ENCODE measurements at regions not wholly inside any gene's neighbourhood (a gene's known extent, or its start where the extent isn't known, plus 50 kb on each side); places are given as distances from the start of the nearest gene placed in this dataset.

GRCh38 chr13:72315312-72315711 is 412.1 kb downstream of the MZT1 start:
- Histone ChIP-seq H3K9me2 (ENCODE audit: insufficient read depth, low read length) (no peaks in the 10 kb centered on the region), H3K79me2 (replicated peaks; ENCODE audit: insufficient read depth, low read length) (no peaks in the 10 kb centered on the region), H3K9me3 (ENCODE audit: low read length) (no peaks in the 10 kb centered on the region), H3K9ac (ENCODE audit: low read length) (no peak overlapping the region), H3K27me3 (ENCODE audit: insufficient read depth, low read depth, low read length) (no peaks in the 10 kb centered on the region), H3K4me3 (ENCODE audit: low read length) (no peak overlapping the region), H4K20me1 (ENCODE audit: insufficient read depth) (no peaks in the 10 kb centered on the region), H3K27ac (ENCODE audit: low read length) (no peak overlapping the region), H3K36me3 (ENCODE audit: insufficient read depth, low read length) (no peaks in the 10 kb centered on the region), H2AFZ (ENCODE audit: low read depth, low read length) (no peak overlapping the region), H3K4me2 (ENCODE audit: low read length) (no peak overlapping the region), H3F3A (ENCODE audit: insufficient read depth, low read length, poor library complexity, severe bottlenecking) (no peaks in the 10 kb centered on the region)
- no peak for TF ChIP-seq SMC3 (conservative IDR thresholded peaks at IDR 0.05; ENCODE audit: poor library complexity)
- TF ChIP-seq EZH2 (IDR thresholded peaks at IDR 0.05; ENCODE audit: borderline replicate concordance, insufficient read depth, low read length, poor library complexity, severe bottlenecking): no peak

- TF ChIP-seq REST (IDR thresholded peaks at IDR 0.05; ENCODE audit: borderline replicate concordance) (no peak), RAD21 (conservative IDR thresholded peaks at IDR 0.05) (no peak), POLR2AphosphoS5 (IDR thresholded peaks at IDR 0.05) (no peak), SMC3 (conservative IDR thresholded peaks at IDR 0.05; ENCODE audit: poor library complexity) (no peak), MXI1 (conservative IDR thresholded peaks at IDR 0.05; ENCODE audit: poor library complexity, severe bottlenecking) (no peak), EP300 (conservative IDR thresholded peaks at IDR 0.05; ENCODE audit: poor library complexity, severe bottlenecking) (no peak), TAF1 (IDR thresholded peaks at IDR 0.05; ENCODE audit: low read depth) (no peak), EZH2 (IDR thresholded peaks at IDR 0.05; ENCODE audit: borderline replicate concordance, insufficient read depth, low read length, poor library complexity, severe bottlenecking) (no peak)
- TF ChIP-seq, protein P1, sequence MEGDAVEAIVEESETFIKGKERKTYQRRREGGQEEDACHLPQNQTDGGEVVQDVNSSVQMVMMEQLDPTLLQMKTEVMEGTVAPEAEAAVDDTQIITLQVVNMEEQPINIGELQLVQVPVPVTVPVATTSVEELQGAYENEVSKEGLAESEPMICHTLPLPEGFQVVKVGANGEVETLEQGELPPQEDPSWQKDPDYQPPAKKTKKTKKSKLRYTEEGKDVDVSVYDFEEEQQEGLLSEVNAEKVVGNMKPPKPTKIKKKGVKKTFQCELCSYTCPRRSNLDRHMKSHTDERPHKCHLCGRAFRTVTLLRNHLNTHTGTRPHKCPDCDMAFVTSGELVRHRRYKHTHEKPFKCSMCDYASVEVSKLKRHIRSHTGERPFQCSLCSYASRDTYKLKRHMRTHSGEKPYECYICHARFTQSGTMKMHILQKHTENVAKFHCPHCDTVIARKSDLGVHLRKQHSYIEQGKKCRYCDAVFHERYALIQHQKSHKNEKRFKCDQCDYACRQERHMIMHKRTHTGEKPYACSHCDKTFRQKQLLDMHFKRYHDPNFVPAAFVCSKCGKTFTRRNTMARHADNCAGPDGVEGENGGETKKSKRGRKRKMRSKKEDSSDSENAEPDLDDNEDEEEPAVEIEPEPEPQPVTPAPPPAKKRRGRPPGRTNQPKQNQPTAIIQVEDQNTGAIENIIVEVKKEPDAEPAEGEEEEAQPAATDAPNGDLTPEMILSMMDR (IDR thresholded peaks at IDR 0.05; ENCODE audit: poor library complexity, severe bottlenecking): no peak
- no peaks in the 10 kb centered on the region for H3F3A ChIP-seq (ENCODE audit: insufficient read depth, low read length, poor library complexity, severe bottlenecking)
- no peak overlapping the region for H3K9ac ChIP-seq (ENCODE audit: low read length)
- H4K20me1 ChIP-seq (ENCODE audit: insufficient read depth): no peaks in the 10 kb centered on the region
- no peaks in the 10 kb centered on the region for H3K36me3 ChIP-seq (ENCODE audit: insufficient read depth, low read length)
- H3K4me2 ChIP-seq (ENCODE audit: low read length): no peak overlapping the region
- no peak overlapping the region for H3K27ac ChIP-seq (ENCODE audit: low read length)
- no peaks in the 10 kb centered on the region for H3K27me3 ChIP-seq (ENCODE audit: insufficient read depth, low read depth, low read length)
- no peaks in the 10 kb centered on the region for H3K9me3 ChIP-seq (ENCODE audit: low read length)
- no peak overlapping the region for H3K4me3 ChIP-seq (ENCODE audit: low read length)
- H2AFZ ChIP-seq (ENCODE audit: low read depth, low read length): no peak overlapping the region
- no peaks in the 10 kb centered on the region for H3K9me2 ChIP-seq (ENCODE audit: insufficient read depth, low read length)
- no peaks in the 10 kb centered on the region for H3K79me2 ChIP-seq (replicated peaks; ENCODE audit: insufficient read depth, low read length)
These were observed 413.2 kb downstream of the MZT1 start for GRCh38 chr13:72314210-72314609.

DNA sequence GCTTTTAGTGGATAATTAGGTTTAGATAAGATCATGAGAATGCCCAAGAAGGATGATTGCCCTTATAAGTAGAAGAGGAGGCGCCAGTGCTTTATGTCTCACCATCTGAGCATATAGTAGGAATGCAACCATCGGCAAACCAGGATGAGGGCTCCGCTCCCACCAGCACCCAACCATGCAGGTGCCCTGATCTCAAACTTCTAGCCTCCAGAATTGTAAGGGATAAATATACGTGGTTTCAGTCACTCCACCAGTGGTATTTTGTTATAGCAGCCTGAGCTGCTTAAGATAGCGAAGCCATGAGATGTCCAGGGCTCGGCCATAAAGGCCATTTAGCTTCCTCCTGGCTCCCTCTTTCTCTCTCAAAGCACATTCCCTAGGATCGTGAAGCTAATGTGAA is 413.9 kb downstream of the MZT1 start:
- Histone ChIP-seq H3K4me2 (ENCODE audit: low read length) (no peak overlapping the region), H3K9ac (ENCODE audit: low read length) (no peak overlapping the region), H4K20me1 (ENCODE audit: insufficient read depth) (no peaks in the 10 kb centered on the region), H3K27ac (ENCODE audit: low read length) (no peak overlapping the region), H3K27me3 (ENCODE audit: insufficient read depth, low read depth, low read length) (no peaks in the 10 kb centered on the region), H3K4me3 (ENCODE audit: low read length) (no peak overlapping the region), H3F3A (ENCODE audit: insufficient read depth, low read length, poor library complexity, severe bottlenecking) (no peaks in the 10 kb centered on the region), H3K79me2 (replicated peaks; ENCODE audit: insufficient read depth, low read length) (no peaks in the 10 kb centered on the region), H3K9me3 (ENCODE audit: low read length) (no peaks in the 10 kb centered on the region), H3K9me2 (ENCODE audit: insufficient read depth, low read length) (no peaks in the 10 kb centered on the region), H2AFZ (ENCODE audit: low read depth, low read length) (no peak overlapping the region), H3K36me3 (ENCODE audit: insufficient read depth, low read length) (no peaks in the 10 kb centered on the region)
- no peak for TF ChIP-seq POLR2AphosphoS5 (IDR thresholded peaks at IDR 0.05)
- TF ChIP-seq SMC3 (conservative IDR thresholded peaks at IDR 0.05; ENCODE audit: poor library complexity): no peak
- TF ChIP-seq REST (IDR thresholded peaks at IDR 0.05; ENCODE audit: borderline replicate concordance): no peak
- TF ChIP-seq EP300 (conservative IDR thresholded peaks at IDR 0.05; ENCODE audit: poor library complexity, severe bottlenecking): no peak

Measured in neural cell (in vitro differentiated cells).